Progenitor cell of endocrine pancreas (in vitro differentiated cells): ENCODE measurements at regions not wholly inside any gene's neighbourhood (a gene's known extent, or its start where the extent isn't known, plus 50 kb on each side); places are given as distances from the start of the nearest gene placed in this dataset.

Experiments
- DNase-seq: peaks from one replicate; pipeline ENCODE4 v3.0.0; 2021; ENCODE audit warnings: low spot score; ENCODE audit not compliant: unreplicated experiment
- H3K27ac Mint-ChIP-seq: 2 replicates; pipeline ENCODE4 v1.8.0; 2021; ENCODE audit warnings: mild to moderate bottlenecking, moderate library complexity, mixed read lengths
- H3K27me3 Mint-ChIP-seq: 2 replicates; pipeline ENCODE4 v1.8.0; 2021; ENCODE audit warnings: mixed read lengths
- H3K36me3 Mint-ChIP-seq: 2 replicates; pipeline ENCODE4 v1.8.0; 2022; ENCODE audit warnings: mixed read lengths; ENCODE audit not compliant: insufficient read depth
- H3K4me1 Mint-ChIP-seq: 2 replicates; pipeline ENCODE4 v1.8.0; 2021; ENCODE audit warnings: low read depth, mixed read lengths
- H3K4me3 Mint-ChIP-seq: 2 replicates; pipeline ENCODE4 v1.8.0; 2021; ENCODE audit warnings: low read depth, mild to moderate bottlenecking, moderate library complexity, mixed read lengths
- H3K9me3 Mint-ChIP-seq: 2 replicates; pipeline ENCODE4 v1.8.0; 2021; ENCODE audit warnings: low read depth, mixed read lengths
- CTCF ChIP-seq: fragments of 200-600 bp; sonication (generic); IDR thresholded peaks from one replicate; pipeline ENCODE4 v1.5.0; 2021; ENCODE audit warnings: antibody characterized with exemption, mild to moderate bottlenecking; ENCODE audit not compliant: unreplicated experiment

- Mint-ChIP-seq H3K4me1 (no peaks in the 10 kb centered on the region), H3K36me3 (no peaks in the 10 kb centered on the region), H3K4me3 (no peak overlapping the region), H3K27me3 (peaks cover 4% of the 10 kb centered on the region), H3K27ac (no peak overlapping the region), H3K9me3 (peaks cover 8% of the 10 kb centered on the region)
- TF ChIP-seq CTCF, result no peak
- DNase-seq, result no peak
Measured at GRCh38 chr5:88117546-88117945, 151.1 kb downstream of the TMEM161B start.

DNA sequence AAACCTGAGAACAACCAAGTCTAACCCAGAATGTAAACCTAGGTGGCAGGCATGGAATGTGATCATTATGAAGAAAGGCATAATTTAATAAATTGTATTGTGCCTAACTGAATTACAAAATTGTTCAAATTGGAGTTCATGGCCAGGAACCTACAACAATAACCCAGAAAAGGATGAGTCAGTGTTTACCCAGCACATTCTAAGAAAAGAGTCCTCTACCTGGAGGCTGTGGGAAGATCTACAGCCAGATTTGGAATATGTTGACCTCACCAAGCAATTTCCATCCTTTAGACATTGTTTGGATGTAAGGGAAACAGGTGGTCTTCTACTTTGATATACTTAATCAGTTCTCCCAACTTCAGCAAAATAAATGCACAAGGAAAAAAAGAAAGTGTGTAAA is 152.2 kb downstream of the TMEM161B start:
- Mint-ChIP-seq H3K4me1 (no peaks in the 10 kb centered on the region), H3K36me3 (no peaks in the 10 kb centered on the region), H3K27me3 (peaks cover 4% of the 10 kb centered on the region), H3K27ac (no peak overlapping the region), H3K4me3 (no peak overlapping the region), H3K9me3 (peaks cover 8% of the 10 kb centered on the region)
- TF ChIP-seq CTCF, result no peak
- no peak for DNase-seq

DNA sequence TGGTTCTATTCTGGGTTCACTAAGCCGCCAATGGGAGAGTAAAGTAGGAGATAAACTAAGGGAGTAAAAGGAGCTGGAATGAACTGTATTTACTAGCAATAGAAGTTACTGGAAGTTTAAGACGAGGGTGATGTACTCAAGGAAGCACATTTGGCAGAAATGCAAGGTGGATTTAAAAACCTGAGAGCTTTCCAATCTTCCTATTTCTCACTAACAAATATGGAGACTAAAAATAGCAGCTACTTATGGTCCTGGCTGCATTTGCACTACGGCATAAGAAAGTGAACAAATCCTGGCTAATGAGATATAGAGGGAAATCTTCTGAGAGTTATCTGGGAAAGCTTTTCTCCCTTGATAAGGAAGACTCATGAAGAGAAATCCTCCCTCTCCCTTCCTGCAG is 153.4 kb downstream of the TMEM161B start:
- no peak for DNase-seq
- Mint-ChIP-seq H3K36me3 (no peaks in the 10 kb centered on the region), H3K9me3 (peaks cover 8% of the 10 kb centered on the region), H3K4me1 (no peaks in the 10 kb centered on the region), H3K27ac (no peak overlapping the region), H3K27me3 (peaks cover 4% of the 10 kb centered on the region), H3K4me3 (no peak overlapping the region)
- no peak for TF ChIP-seq CTCF

- no peaks in the 10 kb centered on the region for H3K36me3 Mint-ChIP-seq
- H3K4me1 Mint-ChIP-seq, result no peaks in the 10 kb centered on the region
- H3K9me3 Mint-ChIP-seq, result peaks cover 5% of the 10 kb centered on the region
- no peak overlapping the region for H3K4me3 Mint-ChIP-seq
- DNase-seq, result no peak
- peaks cover 4% of the 10 kb centered on the region for H3K27me3 Mint-ChIP-seq
- TF ChIP-seq CTCF, result no peak
- H3K27ac Mint-ChIP-seq, result no peak overlapping the region
Measured at GRCh38 chr5:88113429-88113828, 155.2 kb downstream of the TMEM161B start.

- no peak overlapping the region for H3K27ac Mint-ChIP-seq
- H3K36me3 Mint-ChIP-seq, result no peaks in the 10 kb centered on the region
- no peak for TF ChIP-seq CTCF
- H3K4me1 Mint-ChIP-seq, result no peaks in the 10 kb centered on the region
- peaks cover 2% of the 10 kb centered on the region for H3K27me3 Mint-ChIP-seq
- H3K9me3 Mint-ChIP-seq, result no peaks in the 10 kb centered on the region
- no peak overlapping the region for H3K4me3 Mint-ChIP-seq
- DNase-seq, result no peak
Measured at GRCh38 chr5:88109818-88110217, 158.8 kb downstream of the TMEM161B start.
